ENCODE measurements at regions not wholly inside any gene's neighbourhood (a gene's known extent, or its start where the extent isn't known, plus 50 kb on each side); places are given as distances from the start of the nearest gene placed in this dataset.

DNA sequence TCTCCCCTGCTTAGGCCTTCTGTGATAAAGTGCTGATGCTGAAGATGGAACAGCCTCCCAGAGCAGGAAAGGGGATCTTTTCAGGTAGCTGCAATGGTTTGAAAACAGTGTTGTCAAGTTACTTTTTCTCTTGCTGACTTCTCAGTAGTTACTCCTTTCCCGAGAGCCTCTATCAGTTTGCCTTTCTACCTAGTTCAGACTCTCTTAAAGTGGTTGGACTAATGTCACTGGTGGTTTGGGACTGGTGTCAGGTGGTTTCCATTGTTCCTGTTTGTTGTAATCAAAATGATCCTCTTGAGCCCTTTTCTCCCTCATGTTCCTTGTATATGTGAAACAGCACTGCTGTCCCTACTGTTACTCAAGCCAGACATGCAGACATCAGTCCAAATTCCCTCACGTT lies 91.4 kb downstream of the FAM217A start:
- TF ChIP-seq POLR2A (IDR thresholded peaks at IDR 0.05): no peak
- TF ChIP-seq, protein P1, sequence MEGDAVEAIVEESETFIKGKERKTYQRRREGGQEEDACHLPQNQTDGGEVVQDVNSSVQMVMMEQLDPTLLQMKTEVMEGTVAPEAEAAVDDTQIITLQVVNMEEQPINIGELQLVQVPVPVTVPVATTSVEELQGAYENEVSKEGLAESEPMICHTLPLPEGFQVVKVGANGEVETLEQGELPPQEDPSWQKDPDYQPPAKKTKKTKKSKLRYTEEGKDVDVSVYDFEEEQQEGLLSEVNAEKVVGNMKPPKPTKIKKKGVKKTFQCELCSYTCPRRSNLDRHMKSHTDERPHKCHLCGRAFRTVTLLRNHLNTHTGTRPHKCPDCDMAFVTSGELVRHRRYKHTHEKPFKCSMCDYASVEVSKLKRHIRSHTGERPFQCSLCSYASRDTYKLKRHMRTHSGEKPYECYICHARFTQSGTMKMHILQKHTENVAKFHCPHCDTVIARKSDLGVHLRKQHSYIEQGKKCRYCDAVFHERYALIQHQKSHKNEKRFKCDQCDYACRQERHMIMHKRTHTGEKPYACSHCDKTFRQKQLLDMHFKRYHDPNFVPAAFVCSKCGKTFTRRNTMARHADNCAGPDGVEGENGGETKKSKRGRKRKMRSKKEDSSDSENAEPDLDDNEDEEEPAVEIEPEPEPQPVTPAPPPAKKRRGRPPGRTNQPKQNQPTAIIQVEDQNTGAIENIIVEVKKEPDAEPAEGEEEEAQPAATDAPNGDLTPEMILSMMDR (IDR thresholded peaks at IDR 0.05): no peak

All from upper lobe of left lung (tissue), 4 donors.